Inflammatory macrophage treated with lipopolysaccharide for 1 hour (primary cell): ENCODE measurements at regions not wholly inside any gene's neighbourhood (a gene's known extent, or its start where the extent isn't known, plus 50 kb on each side); places are given as distances from the start of the nearest gene placed in this dataset.

Experiments
- DNase-seq, 2 donors: peaks; one replicate each; pipeline ENCODE4 v3.0.0-alpha.2; 2020 to 2022

DNA sequence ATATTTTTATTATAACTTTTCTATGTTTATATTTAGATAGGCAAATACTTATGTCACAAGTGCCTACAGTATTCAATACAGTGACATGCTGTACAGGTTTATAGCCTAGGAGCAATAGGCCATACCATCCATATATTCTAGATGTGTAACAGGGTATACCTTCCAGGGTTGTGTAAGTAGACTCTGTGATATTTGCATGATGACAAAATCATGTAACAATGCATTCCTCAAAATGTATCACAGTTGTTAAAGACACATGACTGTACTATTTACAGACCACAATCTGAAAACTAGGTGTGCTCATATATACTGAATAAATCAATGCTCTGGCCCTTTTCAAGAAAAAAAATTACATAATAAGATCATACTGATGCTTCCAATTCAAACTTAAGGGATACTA lies 433.2 kb upstream of the RGPD4 start:
- no peak for DNase-seq

DNA sequence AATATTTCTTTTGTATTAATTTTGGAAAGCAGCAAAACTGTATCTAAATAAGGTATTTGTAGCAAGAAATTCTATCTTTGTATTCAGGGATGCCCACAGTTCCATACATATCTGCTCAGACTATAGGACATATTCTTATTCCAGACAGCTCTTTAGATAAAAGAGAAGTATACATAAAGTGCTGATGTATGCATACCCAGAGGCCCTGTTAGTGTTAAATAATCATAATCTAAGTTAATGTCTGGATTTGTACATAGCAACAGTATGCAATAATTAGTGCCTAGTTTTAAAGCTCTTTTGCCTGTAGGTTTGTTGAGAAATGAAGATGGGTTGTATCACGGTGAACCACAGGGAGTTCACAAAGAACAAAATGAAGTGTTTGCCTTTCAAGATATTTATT lies 428.0 kb upstream of the RGPD4 start:
- DNase-seq = no peak

DNA sequence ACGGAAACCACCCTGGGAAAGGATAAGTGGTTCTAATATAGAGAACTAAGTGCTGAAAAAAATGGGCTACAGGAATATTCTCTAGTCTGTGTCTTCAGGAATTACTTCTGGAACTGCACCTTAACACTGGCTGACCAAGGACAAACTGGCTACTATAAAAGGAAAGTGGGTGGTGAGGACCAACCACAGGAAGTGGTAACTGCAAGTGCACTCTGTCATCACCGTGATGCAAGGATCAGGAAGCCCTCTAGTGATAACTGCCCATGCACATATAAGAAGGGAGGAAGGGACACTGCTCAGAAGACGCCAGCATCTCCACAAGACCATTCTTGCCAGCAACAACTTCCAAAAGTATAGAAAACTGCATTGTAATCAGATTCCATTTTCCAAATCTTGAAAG lies 424.4 kb upstream of the RGPD4 start:
- no peak for DNase-seq

DNA sequence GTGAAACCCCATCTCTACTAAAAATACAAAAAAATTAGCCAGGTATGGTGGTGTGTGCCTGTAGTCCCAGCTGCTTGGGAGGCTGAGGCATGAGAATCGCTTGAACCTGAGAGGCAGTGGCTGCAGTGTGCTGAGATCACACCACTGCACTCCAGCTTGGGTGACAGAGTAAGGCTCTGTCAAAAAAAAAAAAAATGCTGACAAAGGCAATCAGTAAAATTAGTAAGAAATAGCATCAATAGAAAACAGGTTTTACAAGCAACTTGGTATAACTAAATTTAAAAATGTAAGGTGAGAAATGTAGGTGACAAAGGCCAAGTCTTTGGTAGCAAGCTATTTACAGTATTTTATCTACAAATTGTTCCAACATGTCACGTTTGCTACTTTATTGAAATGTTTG lies 421.4 kb upstream of the RGPD4 start:
- no peak for DNase-seq

DNA sequence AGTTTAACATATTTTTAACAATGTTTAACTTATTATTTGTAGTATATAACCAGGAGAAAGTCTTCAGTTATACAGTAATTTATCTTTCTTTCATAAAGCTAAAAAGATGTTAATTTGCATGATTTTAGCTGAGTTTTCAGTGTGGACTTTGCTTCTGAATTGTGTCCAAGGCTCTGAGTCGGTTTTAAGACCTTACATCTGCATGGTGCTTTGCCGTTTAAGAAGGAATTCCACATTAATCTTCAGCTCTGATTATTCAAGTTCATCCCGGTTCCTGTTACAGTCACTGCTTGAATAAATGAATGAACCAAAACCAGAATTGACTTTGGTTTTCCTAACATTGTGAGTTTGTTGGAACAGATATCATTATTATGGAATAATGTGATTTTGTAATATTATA lies 419.7 kb upstream of the RGPD4 start:
- no peak for DNase-seq

DNA sequence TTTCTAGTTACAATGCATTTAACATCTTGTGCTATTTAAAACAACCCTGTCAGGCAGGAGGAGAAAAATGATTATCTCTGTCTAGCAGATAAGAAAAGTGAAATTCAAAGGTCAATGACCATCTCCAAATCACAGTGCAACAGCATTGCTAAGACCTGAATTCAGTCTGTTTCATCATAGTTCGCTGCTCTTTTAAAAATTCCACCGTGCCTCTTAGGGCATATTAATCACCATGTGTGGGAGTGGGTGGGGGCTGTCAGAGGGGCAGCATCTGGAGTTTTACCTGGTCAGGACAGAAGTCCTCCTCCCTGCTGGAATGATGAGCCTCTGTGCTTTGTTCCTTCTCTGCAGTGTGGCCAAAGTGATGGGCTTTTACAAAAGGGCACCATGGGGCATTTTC lies 418.7 kb upstream of the RGPD4 start:
- no peak for DNase-seq

DNA sequence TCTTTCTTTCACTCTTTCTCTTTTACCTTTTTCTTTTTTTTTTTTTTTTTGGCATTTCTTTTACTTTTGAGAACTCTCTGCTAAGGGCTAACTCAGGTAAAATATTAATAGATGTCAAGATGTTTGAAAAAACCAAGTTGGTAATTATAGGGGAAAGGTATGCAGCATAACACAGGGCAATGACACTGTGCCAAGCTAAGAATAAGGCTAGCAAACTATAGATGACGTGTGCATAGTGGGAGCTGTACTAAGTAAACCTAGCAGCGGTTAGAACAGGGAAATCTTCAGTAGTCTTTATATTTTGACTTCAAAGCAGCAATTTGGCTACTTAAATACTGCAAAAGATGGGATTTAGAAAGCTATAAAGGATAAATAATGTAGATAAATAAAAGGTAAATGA lies 415.4 kb upstream of the RGPD4 start:
- DNase-seq = no peak

DNA sequence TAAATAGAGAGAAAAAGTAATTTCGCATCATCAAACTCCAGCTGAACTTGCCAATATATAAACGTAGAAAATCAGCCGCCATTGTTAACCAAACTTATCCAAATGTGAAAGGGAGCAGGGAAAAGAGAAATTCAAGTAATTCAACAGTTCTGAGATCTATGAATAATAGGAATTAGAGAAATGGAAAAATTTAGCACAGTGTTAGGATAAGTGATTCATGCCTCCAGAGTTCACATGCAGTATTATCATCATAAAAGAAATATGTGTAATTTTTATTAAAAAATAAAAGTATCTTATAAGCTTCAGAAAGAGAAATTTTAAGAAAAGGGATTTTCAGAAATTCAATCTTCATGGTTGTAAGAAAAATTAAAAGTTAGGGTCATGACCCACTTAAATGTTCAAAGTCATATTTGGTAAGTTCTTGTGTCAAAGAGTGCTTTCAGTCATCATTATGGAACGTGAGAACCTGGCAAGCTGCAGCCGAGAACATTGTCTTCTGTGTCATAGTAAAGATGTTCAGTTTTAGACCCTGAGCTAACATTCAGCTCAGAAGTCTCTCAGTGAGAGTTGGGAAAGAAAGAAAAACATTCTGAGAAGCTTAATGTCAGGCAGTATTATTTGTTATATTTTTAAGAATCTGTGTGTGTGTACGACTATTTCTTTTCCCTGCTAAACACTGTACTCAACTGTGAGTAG lies 414.3 kb upstream of the RGPD4 start:
- no peak for DNase-seq

DNA sequence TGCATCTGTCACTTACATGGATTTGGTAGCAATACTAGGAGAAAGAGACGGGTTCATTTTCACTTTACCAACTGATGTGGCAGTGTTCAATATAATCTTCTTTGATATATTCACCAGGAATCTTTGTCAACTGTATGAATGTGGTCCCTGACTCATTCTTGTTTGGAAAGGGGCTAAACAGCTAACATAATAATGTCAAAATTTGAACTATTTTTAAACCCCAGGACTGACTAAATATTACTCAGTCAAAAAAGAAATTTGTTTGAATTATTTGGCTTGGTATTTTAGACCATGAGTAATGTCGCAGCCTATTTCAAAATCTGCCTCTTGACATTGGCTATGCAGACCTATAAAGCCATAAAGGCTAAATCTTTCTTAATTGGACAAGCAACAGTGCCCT lies 413.7 kb upstream of the RGPD4 start:
- no peak for DNase-seq

DNA sequence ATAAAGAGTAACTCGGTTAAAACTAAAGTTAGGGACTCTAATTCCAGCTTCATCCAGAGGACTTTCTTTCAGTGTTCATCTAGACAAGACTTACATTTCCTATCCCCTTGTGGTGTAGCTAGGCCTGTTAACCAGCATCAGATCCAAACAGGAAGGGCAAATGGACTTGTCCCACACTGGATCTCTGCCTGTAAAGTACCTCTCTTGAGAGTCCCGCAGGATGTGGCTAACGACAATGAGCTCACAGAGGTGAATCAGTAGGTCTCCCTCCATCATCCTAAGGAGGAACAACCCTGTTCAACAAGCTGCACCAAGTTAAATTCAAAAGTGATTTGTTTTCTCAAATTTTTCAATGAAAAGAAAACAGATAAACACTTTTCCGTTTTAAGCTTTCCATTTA lies 412.3 kb upstream of the RGPD4 start:
- no peak for DNase-seq

DNA sequence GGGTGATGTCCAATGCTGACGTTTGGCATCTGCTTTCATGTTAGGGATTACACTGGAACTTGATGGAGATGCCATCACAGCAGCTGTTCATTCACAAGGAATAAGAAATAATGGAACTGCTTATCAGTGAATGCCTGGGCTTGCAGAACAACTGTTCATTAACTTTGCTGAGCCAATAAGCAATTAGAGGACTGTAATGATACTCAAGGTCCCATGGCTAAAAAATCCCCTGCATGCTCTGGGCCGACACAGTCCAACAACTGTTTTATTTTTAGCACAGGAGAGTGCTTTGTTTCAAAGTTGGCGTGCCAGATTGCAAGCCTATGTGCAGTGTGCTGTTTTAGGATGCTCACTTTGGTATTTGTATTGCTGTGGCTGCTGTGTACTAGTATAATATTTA lies 408.0 kb upstream of the RGPD4 start:
- DNase-seq = no peak

DNA sequence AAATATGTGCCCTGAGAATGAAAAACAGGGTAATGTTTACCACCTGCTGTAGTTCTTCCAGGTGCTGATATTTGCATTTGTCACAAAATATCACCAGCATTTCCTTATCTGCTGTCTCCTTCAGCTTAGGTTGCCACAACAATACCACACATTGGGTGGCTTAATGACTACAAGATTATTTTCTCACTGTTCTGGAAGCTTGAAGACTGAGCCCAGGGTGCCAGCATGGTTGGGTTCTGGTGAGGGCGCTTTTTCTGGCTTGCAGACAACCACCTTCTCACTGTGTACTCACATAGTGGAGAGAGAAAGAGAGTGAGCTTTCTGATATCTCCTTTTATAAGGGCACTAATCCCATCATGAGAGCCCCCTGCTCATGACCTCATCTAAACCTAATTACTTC lies 407.5 kb upstream of the RGPD4 start:
- DNase-seq = no peak

DNA sequence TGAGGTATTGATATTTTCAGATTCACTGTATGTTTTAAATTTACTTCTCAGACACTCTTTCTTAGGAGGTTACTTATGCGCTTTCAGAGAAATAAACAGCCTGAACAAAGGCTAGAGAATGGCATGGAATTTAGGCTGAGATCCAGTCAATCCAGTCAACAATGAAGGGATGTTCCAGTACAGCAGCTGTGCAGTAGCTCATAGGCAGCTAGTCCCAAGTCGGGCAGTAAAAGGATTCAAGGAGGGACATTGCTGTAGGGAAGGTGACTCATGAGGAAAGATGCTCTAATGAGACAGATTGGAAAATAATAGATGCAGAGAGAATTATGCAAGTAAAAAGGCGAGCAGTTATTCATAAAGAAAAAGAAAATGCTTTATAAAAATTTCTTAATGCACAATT lies 397.9 kb upstream of the RGPD4 start:
- DNase-seq = no peak

DNA sequence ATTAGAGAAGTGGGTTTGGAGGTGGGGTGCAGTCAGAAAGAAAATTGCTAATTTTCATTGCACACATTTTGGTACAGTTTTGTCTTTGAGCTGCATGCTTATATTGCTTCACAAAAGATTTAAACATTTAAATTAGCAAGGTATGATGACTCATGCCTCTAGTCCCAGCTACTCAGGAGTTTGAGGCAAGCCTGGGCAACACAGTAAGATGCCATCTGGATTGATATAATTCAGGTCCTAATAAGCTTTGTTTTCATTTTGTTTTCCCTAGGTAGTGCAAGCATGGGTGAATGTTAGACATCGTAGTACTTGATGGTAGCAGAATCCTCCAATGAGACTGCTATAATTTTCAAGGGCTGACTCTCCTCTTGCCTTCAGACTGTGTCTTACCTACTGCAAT lies 396.7 kb upstream of the RGPD4 start:
- DNase-seq = no peak

DNA sequence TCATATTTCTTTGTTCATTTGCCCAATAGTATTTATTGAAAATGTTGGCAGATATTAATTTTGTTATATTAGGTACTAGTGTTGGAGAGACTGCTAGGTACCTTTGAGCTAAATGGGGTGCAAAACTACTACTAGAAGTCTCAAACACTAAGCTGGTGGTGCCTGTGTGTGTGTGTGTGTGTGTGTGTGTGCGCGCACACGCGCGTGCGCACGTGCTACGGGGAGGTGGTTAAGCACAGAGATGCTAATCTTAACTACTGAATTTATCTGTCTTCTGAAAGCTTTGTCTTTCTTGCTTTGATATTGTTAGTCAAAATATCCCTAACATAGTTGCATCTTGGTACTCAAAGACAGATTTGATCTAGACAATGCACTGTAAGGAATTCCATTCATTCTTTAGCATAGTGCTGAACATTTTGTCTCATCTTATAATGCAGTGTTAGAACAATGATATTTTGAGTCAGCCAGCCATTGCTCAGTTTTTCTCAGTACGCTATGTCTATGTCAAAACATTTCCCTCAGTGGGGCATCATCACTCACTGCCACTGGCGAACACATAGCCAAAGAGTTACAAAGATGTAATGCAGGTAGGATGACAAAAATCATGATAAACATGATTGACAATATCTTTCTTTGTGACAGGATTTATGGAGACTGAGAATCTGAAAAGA lies 396.0 kb upstream of the RGPD4 start:
- DNase-seq = no peak

DNA sequence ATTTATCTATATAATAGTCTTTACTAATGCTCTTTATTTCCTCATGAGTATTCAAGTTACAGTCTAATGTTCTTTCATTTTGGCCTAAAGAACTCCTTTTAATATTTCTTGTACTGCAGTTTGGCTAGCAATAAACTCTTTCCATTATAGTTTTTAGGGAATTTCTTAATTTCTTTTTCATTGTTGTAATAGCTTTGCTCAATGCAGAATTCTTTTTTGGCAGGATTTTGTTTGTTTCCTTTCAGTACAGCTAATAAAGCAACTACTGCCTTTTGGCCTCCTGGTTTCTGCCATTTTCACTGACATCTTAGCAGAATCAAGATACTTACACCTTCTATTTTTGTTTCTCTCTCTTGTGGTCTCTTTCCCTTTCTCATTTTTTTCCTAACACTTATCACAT lies 390.4 kb upstream of the RGPD4 start:
- DNase-seq = no peak

DNA sequence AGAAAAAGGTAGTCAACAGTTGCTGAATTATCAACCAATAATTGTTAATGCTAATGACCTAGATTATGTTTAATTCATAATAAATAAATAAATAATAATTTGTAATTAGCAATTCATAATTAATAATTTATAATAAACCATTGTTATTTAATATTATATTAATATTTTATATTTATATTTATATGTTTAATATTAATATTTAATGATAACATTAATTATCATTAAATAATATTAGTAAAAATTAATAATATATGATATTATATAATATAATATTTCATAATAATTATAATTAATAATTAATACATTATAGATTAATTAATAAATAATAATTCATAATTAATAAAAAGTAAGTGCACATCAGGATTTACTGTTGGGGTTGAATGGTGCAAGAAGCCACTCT lies 389.4 kb upstream of the RGPD4 start:
- DNase-seq = no peak

DNA sequence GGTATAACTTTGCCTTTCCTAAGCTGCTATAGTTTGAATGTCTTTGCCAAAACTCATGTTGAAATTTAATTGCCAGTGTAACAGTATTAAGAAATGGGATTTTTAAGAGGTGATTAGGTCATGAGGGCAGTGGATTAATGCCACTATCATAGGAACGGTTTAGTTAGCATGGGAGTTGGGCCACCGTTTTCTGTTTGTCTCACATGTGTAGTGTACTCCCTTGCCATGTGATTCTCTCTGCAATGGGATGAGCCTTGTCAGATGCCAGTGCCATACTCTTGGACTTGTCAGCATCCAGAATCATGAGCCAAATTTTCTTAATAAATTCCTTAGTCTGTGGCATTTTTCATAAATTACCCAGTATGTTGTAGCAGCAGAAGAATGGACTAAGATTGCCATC lies 388.9 kb upstream of the RGPD4 start:
- no peak for DNase-seq

DNA sequence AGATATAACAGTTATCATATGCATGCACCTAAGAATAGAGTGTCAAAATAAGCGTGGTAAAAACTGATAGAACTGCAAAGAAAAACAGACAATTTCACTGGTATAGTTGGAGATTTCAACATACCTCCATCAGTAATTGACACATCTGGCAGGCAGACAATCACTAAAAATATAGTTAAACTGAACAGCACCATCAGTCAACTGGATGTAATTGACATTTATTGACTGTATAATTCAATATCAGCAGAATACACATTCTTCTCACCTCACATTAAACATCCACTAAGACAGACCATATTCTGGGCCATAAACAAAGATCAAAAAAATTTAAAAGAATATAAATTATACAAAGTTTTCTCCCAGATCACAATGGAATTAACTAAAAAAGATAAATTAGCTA lies 378.5 kb upstream of the RGPD4 start:
- DNase-seq = no peak

DNA sequence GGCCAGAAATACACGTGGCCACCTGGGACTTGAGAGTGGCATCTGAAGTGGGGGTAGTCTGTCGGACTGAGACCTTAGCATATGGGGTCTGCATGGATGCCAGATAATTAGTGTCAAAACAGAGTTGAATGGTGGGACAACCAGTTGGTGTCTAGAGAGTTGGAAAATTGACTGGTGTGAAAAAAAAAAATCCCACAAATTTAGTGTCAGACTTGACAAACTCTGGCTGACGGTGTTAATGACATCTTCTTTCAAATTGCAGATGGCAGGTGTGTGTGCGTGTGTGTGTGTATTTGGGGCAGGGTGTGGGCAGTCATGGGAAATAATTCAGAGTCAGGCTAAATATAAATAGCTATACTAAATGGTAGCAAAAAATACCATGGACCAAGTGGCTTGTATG lies 365.4 kb upstream of the RGPD4 start:
- no peak for DNase-seq

DNA sequence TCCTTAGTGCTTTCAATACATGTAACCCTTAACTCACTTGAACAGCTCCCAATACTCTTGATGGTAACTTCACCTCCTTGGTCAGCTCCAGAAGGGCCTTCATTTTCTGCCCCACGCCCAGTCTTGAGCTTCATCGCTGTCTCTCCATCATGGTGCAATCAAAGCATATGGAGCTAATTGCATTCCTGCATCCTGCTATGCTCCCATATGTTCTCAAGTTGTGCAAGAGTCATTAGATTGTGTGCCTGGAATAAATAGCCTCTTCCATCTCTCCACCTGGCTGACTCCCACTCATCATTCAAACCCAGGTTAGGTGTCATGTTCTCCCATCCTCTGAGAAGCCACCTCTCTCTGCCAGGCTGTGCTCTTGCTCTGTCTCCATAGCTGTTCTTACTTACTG lies 364.5 kb upstream of the RGPD4 start:
- no peak for DNase-seq

DNA sequence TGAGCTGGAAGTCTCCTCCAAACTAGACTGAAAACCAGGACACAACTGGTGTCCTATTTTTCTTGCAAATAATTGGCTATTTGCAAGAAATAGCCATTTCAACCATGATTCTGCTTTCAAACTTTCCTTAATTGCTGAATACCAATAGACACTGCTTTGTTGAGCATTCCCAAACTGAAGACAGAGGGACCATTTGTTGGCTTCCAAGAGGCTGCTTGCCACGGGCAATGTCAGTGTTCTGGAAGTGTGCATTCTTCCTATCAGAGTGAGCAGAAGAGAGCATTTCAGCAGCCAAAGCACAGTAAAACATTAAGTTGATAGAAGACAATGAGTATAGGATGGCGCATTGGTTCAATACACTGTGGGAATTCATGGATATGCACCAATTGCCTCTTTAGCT lies 360.5 kb upstream of the RGPD4 start:
- no peak for DNase-seq

DNA sequence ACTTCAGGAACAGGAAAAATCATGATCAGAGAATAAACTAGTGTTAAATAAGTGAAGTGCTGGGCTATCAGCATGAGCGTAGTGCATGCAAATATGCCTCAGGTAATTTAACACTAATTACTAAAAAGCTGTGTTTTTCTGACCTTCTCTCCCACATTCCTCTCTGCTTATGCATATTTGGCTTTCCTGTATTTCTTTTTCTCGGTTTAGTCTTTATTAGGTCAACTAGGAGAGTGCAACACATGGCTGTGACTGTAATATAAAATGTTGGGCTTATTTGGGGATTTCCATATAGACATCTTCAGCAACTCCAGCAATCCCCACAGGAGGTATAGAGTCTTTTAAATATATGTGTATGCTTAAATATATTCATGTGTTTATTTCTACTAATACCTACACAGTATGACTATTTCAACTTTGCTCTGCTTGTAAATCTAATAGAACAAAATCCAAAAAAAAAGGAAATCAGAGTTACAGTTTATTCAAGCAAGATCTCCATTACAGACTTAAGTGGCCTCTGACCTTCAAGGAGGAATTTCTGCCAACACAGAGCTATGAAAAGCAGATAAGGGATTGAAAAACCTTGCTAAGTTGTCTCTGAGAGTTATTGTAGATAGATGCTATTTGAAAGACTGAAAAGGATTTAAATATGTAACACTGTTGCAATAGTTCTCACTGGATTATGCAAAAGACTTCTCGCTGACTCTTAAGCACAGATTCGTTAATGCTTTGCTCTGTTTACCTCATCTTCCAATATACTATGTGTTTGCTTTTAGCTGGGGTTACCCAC lies 359.5 kb upstream of the RGPD4 start:
- no peak for DNase-seq

DNA sequence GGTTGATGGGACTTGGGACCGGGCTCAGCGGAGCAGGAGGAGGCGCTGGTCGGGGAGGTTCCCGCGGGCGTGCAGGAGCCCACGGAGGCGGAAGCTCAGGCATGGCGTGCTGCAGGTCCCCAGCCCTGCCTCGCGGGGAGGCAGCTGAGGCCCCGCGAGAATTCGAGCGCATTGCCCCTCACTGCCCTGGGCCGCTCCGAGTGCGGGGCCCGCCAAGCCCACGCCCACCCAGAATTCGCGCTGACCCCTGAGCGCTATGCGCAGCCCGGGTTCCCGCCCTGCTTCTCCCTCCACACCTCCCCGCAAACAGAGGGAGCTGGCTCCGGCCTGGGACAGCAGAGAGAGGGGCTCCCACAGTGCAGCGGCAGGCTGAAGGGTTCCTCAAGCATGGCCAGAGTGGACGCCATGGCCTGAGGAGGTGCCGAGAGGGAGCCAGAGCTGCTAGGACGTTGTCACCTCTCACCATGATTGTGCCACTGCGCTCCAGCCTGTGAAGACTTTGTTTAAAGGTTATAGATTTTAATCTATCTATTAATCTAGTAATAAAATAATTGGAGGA lies 357.2 kb upstream of the RGPD4 start:
- DNase-seq = no peak
